ENCODE measurements at regions not wholly inside any gene's neighbourhood (a gene's known extent, or its start where the extent isn't known, plus 50 kb on each side); places are given as distances from the start of the nearest gene placed in this dataset.
"Not testable (repeated sequence)": the region's sequence is repeated elsewhere in the genome, so short reads cannot be mapped to it uniquely, and the experiment has no call there.

GRCh38 chr21:25531538-25532250, 75.6 kb downstream of the MRPL39 start:
- H3K27me3 ChIP-seq (replicated peaks); H3K4me3 ChIP-seq; DNase-seq (ENCODE audit: low read depth in 1 of 2, low spot score in 2 of 2); H3K27ac ChIP-seq; H3K4me1 ChIP-seq (replicated peaks); H3K36me3 ChIP-seq; H3K9me3 ChIP-seq (replicated peaks): not testable (repeated sequence)

DNA sequence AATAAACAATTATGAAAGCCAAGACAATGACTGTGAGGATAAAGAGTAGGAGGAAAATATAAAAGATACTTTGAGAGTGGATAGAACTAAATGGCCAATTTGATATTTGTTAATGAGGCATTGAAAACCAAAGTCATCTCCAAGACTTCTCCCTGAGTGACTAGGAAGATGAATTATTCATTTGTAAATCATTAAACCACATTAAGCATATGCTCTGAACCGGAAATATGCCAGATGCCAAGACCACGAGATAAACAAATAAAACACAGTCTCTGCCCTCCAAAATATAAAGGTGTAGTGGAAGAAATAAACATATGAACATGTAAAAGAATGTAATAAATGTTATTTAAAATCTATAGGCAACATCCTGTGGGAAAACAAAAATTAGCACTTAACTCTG, 78.8 kb downstream of the MRPL39 start:
- Histone ChIP-seq H3K27ac (no peak overlapping the region), H3K4me3 (no peak overlapping the region), H3K27me3 (replicated peaks) (no peaks in the 10 kb centered on the region), H3K9me3 (replicated peaks) (no peaks in the 10 kb centered on the region), H3K4me1 (replicated peaks) (no peaks in the 10 kb centered on the region), H3K36me3 (no peaks in the 10 kb centered on the region)
- DNase-seq (ENCODE audit: low read depth in 1 of 2, low spot score in 2 of 2): no peak

DNA sequence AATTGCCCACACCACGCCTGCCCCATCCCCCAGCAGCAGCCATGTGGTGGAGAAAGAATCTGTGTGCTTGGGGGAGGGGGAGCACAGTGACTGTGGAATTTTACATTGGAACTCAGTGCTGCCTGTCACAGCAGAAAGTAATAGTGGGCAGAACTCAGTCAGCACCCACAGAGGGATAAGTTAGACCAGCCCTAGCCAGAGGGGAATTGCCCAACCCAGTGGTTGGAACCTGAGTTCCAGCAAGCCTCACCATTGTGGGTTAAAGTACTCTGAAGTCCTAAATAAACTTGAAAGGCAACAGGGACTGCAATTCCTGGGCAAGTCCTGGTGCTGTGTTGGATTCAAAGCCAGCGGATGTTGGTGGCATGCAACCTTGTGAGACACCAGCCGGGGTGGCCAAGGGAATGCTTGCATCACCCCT, 88.8 kb downstream of the MRPL39 start:
- H3K27ac ChIP-seq: no peak overlapping the region
- no peaks in the 10 kb centered on the region for H3K4me1 ChIP-seq (replicated peaks)
- no peaks in the 10 kb centered on the region for H3K27me3 ChIP-seq (replicated peaks)
- H3K4me3 ChIP-seq: no peak overlapping the region
- no peak for DNase-seq (ENCODE audit: low read depth in 1 of 2, low spot score in 2 of 2)
- H3K36me3 ChIP-seq: no peaks in the 10 kb centered on the region
- no peaks in the 10 kb centered on the region for H3K9me3 ChIP-seq (replicated peaks)

DNA sequence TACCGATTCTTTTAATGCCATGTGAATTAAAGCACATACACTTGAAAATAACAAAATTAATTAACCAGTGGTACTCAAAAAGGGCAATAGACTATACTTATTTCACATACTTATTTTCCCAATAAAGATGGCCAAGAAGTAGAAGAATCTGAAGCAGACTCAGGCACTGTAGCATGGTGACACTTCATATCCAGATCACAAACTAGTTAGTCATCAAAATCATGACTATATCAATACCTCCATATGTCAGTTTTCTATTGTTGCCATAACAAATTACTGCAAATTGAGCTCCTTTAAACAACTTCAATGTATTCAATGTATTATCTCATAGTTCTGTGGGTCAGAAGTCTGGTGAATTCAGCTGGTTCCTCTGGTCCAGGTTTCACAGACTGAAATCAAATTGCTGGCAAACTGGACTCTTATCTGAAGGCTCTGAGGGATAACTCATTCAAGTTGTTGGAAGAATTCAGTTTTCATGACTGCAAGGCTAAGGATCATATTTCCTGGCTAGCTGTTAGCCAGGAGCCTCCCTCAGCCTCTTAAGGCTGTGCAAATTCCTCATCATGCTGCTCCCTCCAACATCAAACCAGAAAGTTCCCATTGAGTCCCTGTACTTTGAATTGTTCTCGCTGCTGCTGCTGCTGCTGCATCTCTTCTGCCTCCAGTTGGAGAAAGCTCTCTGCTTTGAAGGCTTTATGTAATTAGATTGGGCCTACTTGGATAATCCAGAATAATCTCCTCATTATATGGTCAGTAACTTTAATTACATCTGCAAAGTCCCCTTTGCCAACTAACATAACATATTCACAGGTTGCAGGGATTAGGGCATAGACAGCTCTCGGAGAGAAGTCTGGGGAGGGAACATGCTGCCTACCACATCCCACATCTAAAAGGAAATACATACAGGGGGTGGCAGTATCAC, 91.5 kb downstream of the MRPL39 start:
- no peak for DNase-seq (ENCODE audit: low read depth in 1 of 2, low spot score in 2 of 2)

DNA sequence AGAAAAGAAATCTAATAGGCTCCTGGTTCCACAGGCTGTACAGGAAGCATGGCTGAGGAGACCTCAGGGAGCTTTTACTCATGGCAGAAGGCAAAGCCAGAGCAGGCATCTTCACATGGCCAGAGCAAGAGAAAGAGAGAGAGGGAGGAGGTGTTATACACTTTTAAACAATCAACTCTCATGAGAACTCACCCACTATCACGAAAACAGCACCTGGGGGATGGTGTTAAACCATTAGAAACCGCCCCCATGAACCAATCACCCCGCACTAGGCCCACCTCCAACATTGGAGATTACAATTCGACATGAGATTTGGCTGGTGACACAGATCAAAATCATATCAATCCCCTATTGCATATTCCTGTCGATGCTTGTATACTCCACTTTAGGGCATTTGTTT, 93.5 kb downstream of the MRPL39 start:
- no peak for DNase-seq (ENCODE audit: low read depth in 1 of 2, low spot score in 2 of 2)

More for the DNA sequence above, 91.5 kb downstream of the MRPL39 start:
- no peaks in the 10 kb centered on the region for H3K36me3 ChIP-seq
- H3K27ac ChIP-seq: no peak overlapping the region
- H3K9me3 ChIP-seq (replicated peaks): no peaks in the 10 kb centered on the region
- H3K27me3 ChIP-seq (replicated peaks): no peaks in the 10 kb centered on the region
- no peaks in the 10 kb centered on the region for H3K4me1 ChIP-seq (replicated peaks)
- H3K4me3 ChIP-seq: no peak overlapping the region

DNA sequence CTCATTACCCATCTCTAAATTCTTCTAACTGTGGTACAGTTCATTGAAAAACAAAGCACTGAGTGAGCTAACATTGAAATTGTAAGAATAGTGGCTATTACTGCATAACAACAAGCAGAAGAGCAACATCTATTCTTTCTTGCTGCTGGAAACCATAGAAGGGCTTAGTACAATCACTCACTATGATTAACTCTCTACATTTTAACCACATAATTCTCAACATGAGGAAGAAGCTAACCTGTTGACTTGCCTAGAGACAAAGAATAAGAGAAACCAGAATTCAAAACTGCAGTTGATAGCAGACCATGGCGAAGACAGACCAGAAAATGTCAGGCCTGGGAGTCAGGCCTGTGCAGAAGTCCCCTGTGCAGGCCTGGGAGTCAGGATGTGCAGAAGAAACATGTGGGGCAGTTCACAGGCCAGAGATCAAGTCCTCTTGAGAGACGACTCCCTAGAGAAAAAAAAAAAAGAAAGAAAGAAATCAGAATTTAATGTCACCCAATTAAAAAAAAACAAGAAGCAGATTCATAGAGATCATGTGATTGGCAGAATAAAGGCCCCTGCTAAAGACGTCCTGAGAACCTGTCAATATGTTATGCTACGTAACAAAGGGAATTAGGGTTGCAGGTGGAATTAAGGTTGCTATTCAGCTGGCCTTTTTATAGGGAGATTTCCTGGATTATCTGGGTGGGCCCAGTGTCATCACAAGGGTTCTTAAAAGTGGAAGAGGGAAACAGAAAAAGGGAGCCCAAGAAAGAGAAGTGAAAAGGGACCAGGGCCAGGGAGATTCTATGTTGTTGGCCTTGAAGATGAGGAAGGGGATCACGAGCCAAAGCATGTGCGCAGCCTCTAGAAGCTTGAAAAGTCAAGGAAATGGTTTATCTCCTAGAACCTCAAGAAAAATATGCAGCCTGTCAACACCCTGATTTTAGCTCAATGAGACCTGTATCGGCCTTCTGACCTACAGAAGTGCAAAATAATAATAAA, 94.9 kb downstream of the MRPL39 start:
- no peaks in the 10 kb centered on the region for H3K27me3 ChIP-seq (replicated peaks)
- H3K4me3 ChIP-seq: no peak overlapping the region
- H3K36me3 ChIP-seq: no peaks in the 10 kb centered on the region
- H3K9me3 ChIP-seq (replicated peaks): no peaks in the 10 kb centered on the region
- no peak for DNase-seq (ENCODE audit: low read depth in 1 of 2, low spot score in 2 of 2)
- no peak overlapping the region for H3K27ac ChIP-seq
- no peaks in the 10 kb centered on the region for H3K4me1 ChIP-seq (replicated peaks)

More for the DNA sequence above, 93.5 kb downstream of the MRPL39 start:
- no peaks in the 10 kb centered on the region for H3K4me1 ChIP-seq (replicated peaks)
- no peaks in the 10 kb centered on the region for H3K36me3 ChIP-seq
- no peaks in the 10 kb centered on the region for H3K27me3 ChIP-seq (replicated peaks)
- no peak overlapping the region for H3K4me3 ChIP-seq
- no peaks in the 10 kb centered on the region for H3K9me3 ChIP-seq (replicated peaks)
- no peak overlapping the region for H3K27ac ChIP-seq

GRCh38 chr21:25509862-25510261, 97.4 kb downstream of the MRPL39 start:
- no peak for DNase-seq (ENCODE audit: low read depth in 1 of 2, low spot score in 2 of 2)
- H3K9me3 ChIP-seq (replicated peaks): no peaks in the 10 kb centered on the region
- no peaks in the 10 kb centered on the region for H3K27me3 ChIP-seq (replicated peaks)
- H3K4me3 ChIP-seq: no peak overlapping the region
- H3K36me3 ChIP-seq: no peaks in the 10 kb centered on the region
- H3K4me1 ChIP-seq (replicated peaks): no peaks in the 10 kb centered on the region
- no peak overlapping the region for H3K27ac ChIP-seq

DNA sequence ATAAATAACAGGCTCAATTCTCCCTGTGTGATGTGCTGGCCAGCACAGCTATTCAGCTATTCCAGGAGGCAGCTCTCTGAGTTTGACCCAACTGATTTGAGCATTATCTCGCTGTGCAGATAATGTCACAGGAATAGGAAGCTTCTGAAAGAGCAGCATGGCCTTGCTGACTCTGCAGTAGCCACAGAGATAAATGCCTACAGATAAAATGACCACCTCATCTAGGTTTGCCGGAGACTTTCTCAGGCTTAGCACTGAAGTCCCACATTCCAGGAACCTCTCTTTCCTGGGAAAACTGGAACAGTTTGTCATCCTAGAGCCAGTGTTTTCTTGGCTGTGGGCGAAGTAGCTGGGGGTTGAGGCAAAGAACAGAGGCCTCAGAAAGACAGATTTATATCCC, 98.9 kb downstream of the MRPL39 start:
- H3K9me3 ChIP-seq (replicated peaks): no peaks in the 10 kb centered on the region
- no peaks in the 10 kb centered on the region for H3K27me3 ChIP-seq (replicated peaks)
- DNase-seq (ENCODE audit: low read depth in 1 of 2, low spot score in 2 of 2): no peak

DNA sequence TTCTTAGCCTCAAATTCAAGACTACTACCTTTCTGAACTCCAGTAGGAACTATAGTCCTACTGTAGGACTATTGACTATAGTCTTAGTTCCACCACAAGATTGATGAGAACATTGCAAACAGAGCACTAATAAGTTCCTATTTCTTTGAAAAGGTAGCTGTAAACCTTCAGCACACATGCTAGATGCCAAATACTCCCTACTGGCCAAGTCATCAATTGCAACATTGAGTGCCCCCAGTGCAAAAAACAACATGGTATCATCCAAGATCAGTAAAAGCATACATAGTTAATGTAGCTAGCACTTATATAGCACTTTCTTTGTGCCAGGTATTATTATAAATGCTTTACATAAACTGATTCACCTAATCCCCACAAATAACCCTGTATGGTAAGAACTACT, 99.8 kb downstream of the MRPL39 start:
- no peaks in the 10 kb centered on the region for H3K9me3 ChIP-seq (replicated peaks)
- no peaks in the 10 kb centered on the region for H3K36me3 ChIP-seq
- H3K27ac ChIP-seq: no peak overlapping the region
- DNase-seq (ENCODE audit: low read depth in 1 of 2, low spot score in 2 of 2): no peak
- H3K4me3 ChIP-seq: no peak overlapping the region
- no peaks in the 10 kb centered on the region for H3K4me1 ChIP-seq (replicated peaks)
- no peaks in the 10 kb centered on the region for H3K27me3 ChIP-seq (replicated peaks)

More for the DNA sequence above, 98.9 kb downstream of the MRPL39 start:
- Histone ChIP-seq H3K4me1 (replicated peaks) (no peaks in the 10 kb centered on the region), H3K4me3 (no peak overlapping the region), H3K27ac (no peak overlapping the region), H3K36me3 (no peaks in the 10 kb centered on the region)

DNA sequence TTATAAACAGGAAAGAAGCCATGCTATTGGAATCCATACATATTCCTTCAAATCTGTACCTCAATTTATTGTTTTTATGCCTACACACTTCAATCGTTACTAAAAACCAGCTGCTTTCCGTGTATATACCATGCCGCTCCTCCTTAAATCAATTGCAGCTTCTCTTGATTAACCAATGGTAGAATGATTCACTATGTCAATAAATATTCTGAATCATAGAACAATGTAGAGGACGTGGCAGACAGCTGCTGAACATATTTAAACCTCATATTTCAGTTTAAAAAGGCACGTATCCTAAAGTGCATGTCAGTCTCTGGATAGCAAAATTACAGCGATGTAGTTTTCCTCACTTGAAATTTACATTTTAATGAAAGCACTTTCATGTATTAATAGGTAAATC, 100.4 kb downstream of the MRPL39 start:
- no peaks in the 10 kb centered on the region for H3K4me1 ChIP-seq (replicated peaks)
- DNase-seq (ENCODE audit: low read depth in 1 of 2, low spot score in 2 of 2): peak in 1 of 2 experiments; percentile 4
- H3K27me3 ChIP-seq (replicated peaks): no peaks in the 10 kb centered on the region
- no peaks in the 10 kb centered on the region for H3K36me3 ChIP-seq
- no peaks in the 10 kb centered on the region for H3K9me3 ChIP-seq (replicated peaks)
- no peak overlapping the region for H3K27ac ChIP-seq
- no peak overlapping the region for H3K4me3 ChIP-seq

DNA sequence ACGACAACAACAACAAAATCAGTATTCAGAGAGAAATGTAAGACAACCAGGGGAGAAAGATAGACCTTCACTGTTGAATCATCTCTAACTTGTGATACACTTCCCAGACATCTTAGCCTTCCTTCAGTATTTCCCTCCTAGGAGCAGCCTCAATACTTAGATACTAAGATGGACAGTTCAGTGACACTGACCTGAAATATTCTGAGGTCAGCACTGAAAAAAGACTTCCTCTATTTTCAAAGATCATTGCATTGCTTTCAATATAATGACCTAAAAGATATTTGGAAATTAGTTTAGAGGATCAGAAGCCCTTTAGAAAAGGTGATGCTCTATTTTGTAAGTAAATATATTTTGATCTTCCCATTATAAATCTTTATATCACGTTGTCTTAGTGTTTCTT, 101.0 kb downstream of the MRPL39 start:
- no peak overlapping the region for H3K4me3 ChIP-seq
- H3K4me1 ChIP-seq (replicated peaks): no peaks in the 10 kb centered on the region
- no peaks in the 10 kb centered on the region for H3K36me3 ChIP-seq
- no peaks in the 10 kb centered on the region for H3K27me3 ChIP-seq (replicated peaks)
- DNase-seq (ENCODE audit: low read depth in 1 of 2, low spot score in 2 of 2): no peak
- H3K9me3 ChIP-seq (replicated peaks): no peaks in the 10 kb centered on the region
- H3K27ac ChIP-seq: no peak overlapping the region

- no peaks in the 10 kb centered on the region for H3K27me3 ChIP-seq (replicated peaks)
- H3K4me1 ChIP-seq (replicated peaks): no peaks in the 10 kb centered on the region
- no peak overlapping the region for H3K4me3 ChIP-seq
- H3K36me3 ChIP-seq: no peaks in the 10 kb centered on the region
- H3K9me3 ChIP-seq (replicated peaks): no peaks in the 10 kb centered on the region
- no peak for DNase-seq (ENCODE audit: low read depth in 1 of 2, low spot score in 2 of 2)
- no peak overlapping the region for H3K27ac ChIP-seq
These were observed 103.3 kb downstream of the MRPL39 start for GRCh38 chr21:25503981-25504380.

- Histone ChIP-seq H3K9me3 (replicated peaks) (no peaks in the 10 kb centered on the region), H3K4me3 (no peak overlapping the region), H3K27me3 (replicated peaks) (no peaks in the 10 kb centered on the region)
These were observed 105.2 kb downstream of the MRPL39 start for GRCh38 chr21:25501996-25502665.

More at GRCh38 chr21:25501996-25502665, 105.2 kb downstream of the MRPL39 start:
- Histone ChIP-seq H3K36me3 (no peaks in the 10 kb centered on the region), H3K4me1 (replicated peaks) (no peaks in the 10 kb centered on the region), H3K27ac (no peak overlapping the region)
- no peak for DNase-seq (ENCODE audit: low read depth in 1 of 2, low spot score in 2 of 2)

Measured in SJSA1 (cell line).